ENCODE measurements at regions not wholly inside any gene's neighbourhood (a gene's known extent, or its start where the extent isn't known, plus 50 kb on each side); places are given as distances from the start of the nearest gene placed in this dataset.

- FAIRE-seq (no peak), DNase-seq (ENCODE audit: extremely low read depth in 1 of 4, low spot score in 3 of 4) (no peak), ATAC-seq (no peak)
- in situ Hi-C loops (cut with MboI) (no loop called here), intact Hi-C loops (cut with micrococcal nuclease) (no loop called here)
- ChIA-PET POLR2A (no interaction called here), CTCF (ENCODE audit: low intra/inter-chr PET ratio) (no interaction called here)
- no peaks in the 10 kb centered on the region for H3K36me3 ChIP-seq (ENCODE audit: control insufficient read depth, insufficient read depth, low read length)
- 0% methylated on average over 3 of the region's 3 CpGs for WGBS (ENCODE audit: insufficient coverage, low coverage, missing lambda C conversion rate)
- no peak overlapping the region for H3K4me3 ChIP-seq
- H2AFZ ChIP-seq (ENCODE audit: low read depth, low read length), result no peak overlapping the region
- no TSS peak for BruUV-seq (replicated peaks)
- no peaks in the 10 kb centered on the region for H3K79me2 ChIP-seq (ENCODE audit: control insufficient read depth, insufficient read depth, low read length)
- no peaks in the 10 kb centered on the region for H4K20me1 ChIP-seq (replicated peaks; ENCODE audit: control insufficient read depth, insufficient read depth, low read length)
- H3K4me2 ChIP-seq (ENCODE audit: insufficient read depth, low read length), result no peak overlapping the region
- H3K9ac ChIP-seq (ENCODE audit: insufficient read depth in 1 of 2, low read depth in 2 of 2, low read length in 2 of 2), result no peak overlapping the region
- H3K4me1 ChIP-seq (replicated peaks in 1 of 2; ENCODE audit: control insufficient read depth in 2 of 2, insufficient read depth in 2 of 2, low read length in 2 of 2), result no peaks in the 10 kb centered on the region
- no peaks in the 10 kb centered on the region for H3K27me3 ChIP-seq (ENCODE audit: control insufficient read depth in 2 of 2, insufficient read depth in 2 of 2, low read length in 2 of 2)
- no peak for TF ChIP-seq TRIM25 (IDR thresholded peaks at IDR 0.05; ENCODE audit: borderline replicate concordance)
- no peak for TF ChIP-seq ELF4 (CRISPR knock-in tag; IDR thresholded peaks at IDR 0.05)
- TF ChIP-seq ADNP (tag; IDR thresholded peaks at IDR 0.05), result no peak
- no peak for TF ChIP-seq ZNF778 (CRISPR knock-in tag; IDR thresholded peaks at IDR 0.05)
- no peak for TF ChIP-seq BRD4 (IDR thresholded peaks at IDR 0.05)
- TF ChIP-seq ZNF41 (CRISPR knock-in tag; conservative IDR thresholded peaks at IDR 0.05), result no peak
- TF ChIP-seq BCOR (IDR thresholded peaks at IDR 0.05), result no peak
- no peak for TF ChIP-seq U2AF2 (optimal IDR thresholded peaks at IDR 0.05; ENCODE audit: low read depth, low read length)
- no peak for TF ChIP-seq SMARCE1 (IDR thresholded peaks at IDR 0.05)
- no peak for TF ChIP-seq ESRRA (IDR thresholded peaks at IDR 0.05; ENCODE audit: borderline replicate concordance, low read depth)
- TF ChIP-seq TAF1 (IDR thresholded peaks at IDR 0.05; ENCODE audit: control insufficient read depth, extremely low read depth, insufficient read depth, low read length, severe bottlenecking), result no peak
- no peak for TF ChIP-seq E2F3 (CRISPR knock-in tag; IDR thresholded peaks at IDR 0.05)
- TF ChIP-seq RHOXF2B (CRISPR knock-in tag; conservative IDR thresholded peaks at IDR 0.05), result no peak
- TF ChIP-seq, protein P1, sequence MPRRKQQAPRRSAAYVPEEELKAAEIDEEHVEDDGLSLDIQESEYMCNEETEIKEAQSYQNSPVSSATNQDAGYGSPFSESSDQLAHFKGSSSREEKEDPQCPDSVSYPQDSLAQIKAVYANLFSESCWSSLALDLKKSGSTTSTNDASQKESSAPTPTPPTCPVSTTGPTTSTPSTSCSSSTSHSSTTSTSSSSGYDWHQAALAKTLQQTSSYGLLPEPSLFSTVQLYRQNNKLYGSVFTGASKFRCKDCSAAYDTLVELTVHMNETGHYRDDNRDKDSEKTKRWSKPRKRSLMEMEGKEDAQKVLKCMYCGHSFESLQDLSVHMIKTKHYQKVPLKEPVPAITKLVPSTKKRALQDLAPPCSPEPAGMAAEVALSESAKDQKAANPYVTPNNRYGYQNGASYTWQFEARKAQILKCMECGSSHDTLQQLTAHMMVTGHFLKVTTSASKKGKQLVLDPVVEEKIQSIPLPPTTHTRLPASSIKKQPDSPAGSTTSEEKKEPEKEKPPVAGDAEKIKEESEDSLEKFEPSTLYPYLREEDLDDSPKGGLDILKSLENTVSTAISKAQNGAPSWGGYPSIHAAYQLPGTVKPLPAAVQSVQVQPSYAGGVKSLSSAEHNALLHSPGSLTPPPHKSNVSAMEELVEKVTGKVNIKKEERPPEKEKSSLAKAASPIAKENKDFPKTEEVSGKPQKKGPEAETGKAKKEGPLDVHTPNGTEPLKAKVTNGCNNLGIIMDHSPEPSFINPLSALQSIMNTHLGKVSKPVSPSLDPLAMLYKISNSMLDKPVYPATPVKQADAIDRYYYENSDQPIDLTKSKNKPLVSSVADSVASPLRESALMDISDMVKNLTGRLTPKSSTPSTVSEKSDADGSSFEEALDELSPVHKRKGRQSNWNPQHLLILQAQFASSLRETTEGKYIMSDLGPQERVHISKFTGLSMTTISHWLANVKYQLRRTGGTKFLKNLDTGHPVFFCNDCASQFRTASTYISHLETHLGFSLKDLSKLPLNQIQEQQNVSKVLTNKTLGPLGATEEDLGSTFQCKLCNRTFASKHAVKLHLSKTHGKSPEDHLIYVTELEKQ (CRISPR knock-in tag; IDR thresholded peaks at IDR 0.05), result no peak
- TF ChIP-seq, protein P2, sequence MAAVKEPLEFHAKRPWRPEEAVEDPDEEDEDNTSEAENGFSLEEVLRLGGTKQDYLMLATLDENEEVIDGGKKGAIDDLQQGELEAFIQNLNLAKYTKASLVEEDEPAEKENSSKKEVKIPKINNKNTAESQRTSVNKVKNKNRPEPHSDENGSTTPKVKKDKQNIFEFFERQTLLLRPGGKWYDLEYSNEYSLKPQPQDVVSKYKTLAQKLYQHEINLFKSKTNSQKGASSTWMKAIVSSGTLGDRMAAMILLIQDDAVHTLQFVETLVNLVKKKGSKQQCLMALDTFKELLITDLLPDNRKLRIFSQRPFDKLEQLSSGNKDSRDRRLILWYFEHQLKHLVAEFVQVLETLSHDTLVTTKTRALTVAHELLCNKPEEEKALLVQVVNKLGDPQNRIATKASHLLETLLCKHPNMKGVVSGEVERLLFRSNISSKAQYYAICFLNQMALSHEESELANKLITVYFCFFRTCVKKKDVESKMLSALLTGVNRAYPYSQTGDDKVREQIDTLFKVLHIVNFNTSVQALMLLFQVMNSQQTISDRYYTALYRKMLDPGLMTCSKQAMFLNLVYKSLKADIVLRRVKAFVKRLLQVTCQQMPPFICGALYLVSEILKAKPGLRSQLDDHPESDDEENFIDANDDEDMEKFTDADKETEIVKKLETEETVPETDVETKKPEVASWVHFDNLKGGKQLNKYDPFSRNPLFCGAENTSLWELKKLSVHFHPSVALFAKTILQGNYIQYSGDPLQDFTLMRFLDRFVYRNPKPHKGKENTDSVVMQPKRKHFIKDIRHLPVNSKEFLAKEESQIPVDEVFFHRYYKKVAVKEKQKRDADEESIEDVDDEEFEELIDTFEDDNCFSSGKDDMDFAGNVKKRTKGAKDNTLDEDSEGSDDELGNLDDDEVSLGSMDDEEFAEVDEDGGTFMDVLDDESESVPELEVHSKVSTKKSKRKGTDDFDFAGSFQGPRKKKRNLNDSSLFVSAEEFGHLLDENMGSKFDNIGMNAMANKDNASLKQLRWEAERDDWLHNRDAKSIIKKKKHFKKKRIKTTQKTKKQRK (IDR thresholded peaks at IDR 0.05; ENCODE audit: borderline replicate concordance, low read depth, low read length), result no peak
- no peak for TF ChIP-seq SIRT6 (IDR thresholded peaks at IDR 0.05; ENCODE audit: low read depth, low read length)
- TF ChIP-seq ZSCAN29 (IDR thresholded peaks at IDR 0.05), result no peak
- H3K9me1 ChIP-seq (ENCODE audit: control insufficient read depth, insufficient read depth, low read length), result no peaks in the 10 kb centered on the region
- H3K27ac ChIP-seq (ENCODE audit: extremely low read depth, low read depth, low read length), result no peak overlapping the region
- no peaks in the 10 kb centered on the region for H3K9me3 ChIP-seq (replicated peaks; ENCODE audit: control insufficient read depth, insufficient read depth, low read depth, low read length)
Measured at GRCh38 chr3:22977650-22978289, 225.4 kb upstream of the UBE2E2 start.
